H9 (cell line): ENCODE measurements at regions not wholly inside any gene's neighbourhood (a gene's known extent, or its start where the extent isn't known, plus 50 kb on each side); places are given as distances from the start of the nearest gene placed in this dataset.
A peak's percentile ranks its signal among the peaks of the same experiment; 100 is the strongest.

Experiments
- DNase-seq: peaks from one replicate; pipeline ENCODE4 v3.0.0-alpha.2; 2017
- H2AFZ ChIP-seq: one replicate; pipeline ENCODE4 v1.6.1; 2013; ENCODE audit warnings: mild to moderate bottlenecking, low read length, control low read depth, moderate library complexity
- H2AK5ac ChIP-seq: 2 replicates; pipeline ENCODE4 v1.6.1; 2013; ENCODE audit warnings: low read length, control low read depth, mixed read lengths; ENCODE audit not compliant: insufficient read length
- H2BK120ac ChIP-seq: one replicate; pipeline ENCODE4 v1.6.1; 2013; ENCODE audit warnings: low read depth, mild to moderate bottlenecking, low read length, control low read depth, inconsistent platforms; ENCODE audit not compliant: poor library complexity, severe bottlenecking
- H2BK12ac ChIP-seq: 2 replicates; pipeline ENCODE4 v1.6.1; 2013; ENCODE audit warnings: low read length, control low read depth, mixed read lengths, low read depth; ENCODE audit not compliant: insufficient read length
- H2BK15ac ChIP-seq: 2 replicates; pipeline ENCODE4 v1.6.1; 2013; ENCODE audit warnings: low read depth, low read length, control low read depth
- H2BK20ac ChIP-seq: one replicate; pipeline ENCODE4 v1.6.1; 2013; ENCODE audit warnings: low read depth, mild to moderate bottlenecking, low read length, control low read depth, inconsistent platforms; ENCODE audit not compliant: poor library complexity, severe bottlenecking
- H2BK5ac ChIP-seq: 2 replicates; pipeline ENCODE4 v1.6.1; 2013; ENCODE audit warnings: low read length, control low read depth, mixed read lengths; ENCODE audit not compliant: insufficient read length
- H3K14ac ChIP-seq: 2 replicates; pipeline ENCODE4 v1.6.1; 2013; ENCODE audit warnings: low read length, control low read depth; ENCODE audit not compliant: insufficient read depth
- H3K18ac ChIP-seq: 2 replicates; pipeline ENCODE4 v1.6.1; 2013; ENCODE audit warnings: low read depth, mild to moderate bottlenecking, mixed read lengths, low read length, control low read depth; ENCODE audit not compliant: insufficient read length
- H3K23ac ChIP-seq: 2 replicates; pipeline ENCODE4 v1.6.1; 2013; ENCODE audit warnings: low read length, control low read depth, mixed read lengths, low read depth; ENCODE audit not compliant: insufficient read length
- H3K23me2 ChIP-seq: 2 replicates; pipeline ENCODE4 v1.6.1; 2013; ENCODE audit warnings: low read depth, mild to moderate bottlenecking, mixed read lengths, low read length, control low read depth; ENCODE audit not compliant: insufficient read length, poor library complexity, severe bottlenecking
- H3K27ac ChIP-seq: 2 replicates; pipeline ENCODE4 v1.5.1; 2013; ENCODE audit warnings: low read length, control low read depth, mixed read lengths, low read depth; ENCODE audit not compliant: insufficient read length
- H3K27me3 ChIP-seq: 2 replicates; pipeline ENCODE4 v1.6.1; 2013; ENCODE audit warnings: low read length, control low read depth, inconsistent platforms; ENCODE audit not compliant: insufficient read depth
- H3K4ac ChIP-seq: 2 replicates; pipeline ENCODE4 v1.6.1; 2013; ENCODE audit warnings: low read depth, mild to moderate bottlenecking, control low read depth, inconsistent platforms, low read length, moderate library complexity
- H3K4me1 ChIP-seq: 2 replicates; pipeline ENCODE4 v1.6.1; 2013; ENCODE audit warnings: low read length, control low read depth, inconsistent platforms; ENCODE audit not compliant: insufficient read depth
- H3K4me2 ChIP-seq: 2 replicates; pipeline ENCODE4 v1.6.1; 2013; ENCODE audit warnings: low read length, control low read depth, mixed read lengths; ENCODE audit not compliant: insufficient read length, insufficient read depth
- H3K56ac ChIP-seq: 2 replicates; pipeline ENCODE4 v1.6.1; 2013; ENCODE audit warnings: low read depth, mild to moderate bottlenecking, mixed read lengths, low read length, control low read depth; ENCODE audit not compliant: insufficient read length
- H3K79me1 ChIP-seq: 2 replicates; pipeline ENCODE4 v1.6.1; 2013; ENCODE audit warnings: low read depth, mild to moderate bottlenecking, moderate library complexity, low read length, control low read depth, inconsistent platforms; ENCODE audit not compliant: insufficient read depth, poor library complexity, severe bottlenecking
- H3K79me2 ChIP-seq: 2 replicates; pipeline ENCODE4 v1.6.1; 2013; ENCODE audit warnings: low read length, control low read depth, inconsistent platforms; ENCODE audit not compliant: insufficient read depth
- H3K9ac ChIP-seq: 2 replicates; pipeline ENCODE4 v1.6.1; 2013; ENCODE audit warnings: low read length, control low read depth, mixed read lengths; ENCODE audit not compliant: insufficient read length; ENCODE audit errors: extremely low read depth
- H3K9me3 ChIP-seq: one replicate; pipeline ENCODE4 v1.6.1; 2013; ENCODE audit warnings: low read depth, low read length, inconsistent platforms; ENCODE audit not compliant: control insufficient read depth
- H3T11ph ChIP-seq: one replicate; pipeline ENCODE4 v1.6.1; 2013; ENCODE audit warnings: mild to moderate bottlenecking, low read length, control low read depth, inconsistent platforms
- H4K20me1 ChIP-seq: one replicate; pipeline ENCODE4 v1.6.1; 2013; ENCODE audit not compliant: control insufficient read depth, insufficient read length, insufficient read depth
- H4K5ac ChIP-seq: 2 replicates; pipeline ENCODE4 v1.6.1; 2013; ENCODE audit warnings: low read depth, mild to moderate bottlenecking, mixed read lengths, low read length, control low read depth; ENCODE audit not compliant: insufficient read length
- H4K8ac ChIP-seq: replicated peaks from 2 replicates; pipeline ENCODE4 v1.6.1; 2013; ENCODE audit warnings: low read length, control low read depth, mixed read lengths, low read depth; ENCODE audit not compliant: insufficient read length
- H4K91ac ChIP-seq: 2 replicates; pipeline ENCODE4 v1.6.1; 2013; ENCODE audit warnings: low read depth, mild to moderate bottlenecking, moderate library complexity, mixed read lengths, low read length, control low read depth; ENCODE audit not compliant: insufficient read length
- H3K27ac Mint-ChIP-seq, 3 experiments: 2 replicates in 2 of 3; 3 replicates in 1 of 3; pipeline ENCODE4 v1.8.0; 2020 to 2021; ENCODE audit warnings: mixed read lengths in 3 of 3, mild to moderate bottlenecking in 1 of 3, moderate library complexity in 1 of 3
- H3K27me3 Mint-ChIP-seq: 2 replicates; pipeline ENCODE4 v1.8.0; 2021; ENCODE audit warnings: low read depth, mild to moderate bottlenecking, moderate library complexity, mixed read lengths
- H3K36me3 Mint-ChIP-seq, 3 experiments: 2 replicates in 2 of 3; 3 replicates in 1 of 3; pipeline ENCODE4 v1.8.0; 2020 to 2021; ENCODE audit warnings: low read depth in 3 of 3, mixed read lengths in 3 of 3; ENCODE audit not compliant: insufficient read depth in 1 of 3
- H3K4me1 Mint-ChIP-seq, 2 experiments: 2 replicates each; pipeline ENCODE4 v1.8.0; 2020; ENCODE audit warnings: mixed read lengths in 2 of 2
- H3K4me3 Mint-ChIP-seq, 2 experiments: 2 replicates in 1 of 2; 3 replicates in 1 of 2; pipeline ENCODE4 v1.8.0; 2020 to 2021; ENCODE audit warnings: mild to moderate bottlenecking in 2 of 2, mixed read lengths in 2 of 2, moderate library complexity in 1 of 2
- H3K9me3 Mint-ChIP-seq, 2 experiments: 2 replicates in 1 of 2; 3 replicates in 1 of 2; pipeline ENCODE4 v1.8.0; 2020; ENCODE audit warnings: mild to moderate bottlenecking in 2 of 2, mixed read lengths in 2 of 2, moderate library complexity in 1 of 2
- WGBS: extraction: QIAGEN DNeasy Blood & Tissue Kit; methylation state at CpG from one replicate; pipeline ENCODE4 v1.1.7; 2013; ENCODE audit warnings: missing lambda C conversion rate, low lambda C conversion rate, mixed read lengths; ENCODE audit not compliant: insufficient read length; ENCODE audit errors: extremely low coverage; 5-methylcytosine and 5-hydroxymethylcytosine counted together
- TF ChIP-seq, protein P1 (sequence below): fragments of 200-600 bp; sonication (generic); conservative IDR thresholded peaks from 3 replicates; pipeline ENCODE4 v1.8.0; 2021; ENCODE audit warnings: antibody characterized with exemption, mild to moderate bottlenecking

DNA sequence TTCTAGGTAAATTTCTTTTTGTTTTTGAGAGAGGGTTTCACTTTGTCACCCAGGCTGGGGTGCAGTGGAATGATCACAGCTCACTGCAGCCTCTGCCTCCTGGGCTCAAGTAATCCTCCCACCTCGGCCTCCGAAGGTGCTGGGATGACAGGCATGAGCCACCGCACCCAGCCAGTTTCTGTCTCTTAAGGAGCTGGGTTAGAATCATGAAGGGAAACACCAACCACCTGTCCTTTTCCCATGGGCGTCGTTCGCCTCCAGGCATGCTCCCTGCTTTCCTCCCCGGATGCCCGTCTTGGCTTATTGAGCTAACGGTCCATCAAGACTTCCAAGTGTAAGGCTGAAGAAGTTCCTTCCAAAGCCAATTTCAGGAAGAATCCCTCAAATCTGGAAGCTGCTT, 85.9 kb downstream of the SOX1 start:
- Histone ChIP-seq H3K23me2 (no peaks in the 10 kb centered on the region), H3T11ph (no peak overlapping the region)
- H3K4me1 Mint-ChIP-seq = peaks cover 3 to 10% of the 10 kb centered on the region in 2 experiments; a peak in 3 of 4 replicates

More for the DNA sequence above, 85.9 kb downstream of the SOX1 start:
- Histone ChIP-seq H2BK15ac (no peak overlapping the region), H3K27me3 (no peaks in the 10 kb centered on the region), H2BK5ac (no peak overlapping the region), H2BK120ac (no peak overlapping the region), H2AFZ (no peak overlapping the region), H3K27ac (no peak overlapping the region), H2AK5ac (no peak overlapping the region), H2BK20ac (no peak overlapping the region), H3K79me2 (no peaks in the 10 kb centered on the region), H3K23ac (no peak overlapping the region), H4K20me1 (no peaks in the 10 kb centered on the region), H4K8ac (no peak overlapping the region), H4K91ac (no peak overlapping the region), H3K14ac (no peak overlapping the region), H3K56ac (no peak overlapping the region), H3K4ac (no peak overlapping the region), H2BK12ac (no peak overlapping the region), H3K9ac (no peak overlapping the region), H3K4me2 (no peak overlapping the region), H3K4me1 (no peaks in the 10 kb centered on the region), H3K9me3 (no peaks in the 10 kb centered on the region), H3K18ac (no peak overlapping the region), H4K5ac (no peak overlapping the region), H3K79me1 (no peaks in the 10 kb centered on the region)
- peaks cover 9 to 26% (median 15%) of the 10 kb centered on the region in 3 experiments for H3K36me3 Mint-ChIP-seq
- TF ChIP-seq, protein P1, sequence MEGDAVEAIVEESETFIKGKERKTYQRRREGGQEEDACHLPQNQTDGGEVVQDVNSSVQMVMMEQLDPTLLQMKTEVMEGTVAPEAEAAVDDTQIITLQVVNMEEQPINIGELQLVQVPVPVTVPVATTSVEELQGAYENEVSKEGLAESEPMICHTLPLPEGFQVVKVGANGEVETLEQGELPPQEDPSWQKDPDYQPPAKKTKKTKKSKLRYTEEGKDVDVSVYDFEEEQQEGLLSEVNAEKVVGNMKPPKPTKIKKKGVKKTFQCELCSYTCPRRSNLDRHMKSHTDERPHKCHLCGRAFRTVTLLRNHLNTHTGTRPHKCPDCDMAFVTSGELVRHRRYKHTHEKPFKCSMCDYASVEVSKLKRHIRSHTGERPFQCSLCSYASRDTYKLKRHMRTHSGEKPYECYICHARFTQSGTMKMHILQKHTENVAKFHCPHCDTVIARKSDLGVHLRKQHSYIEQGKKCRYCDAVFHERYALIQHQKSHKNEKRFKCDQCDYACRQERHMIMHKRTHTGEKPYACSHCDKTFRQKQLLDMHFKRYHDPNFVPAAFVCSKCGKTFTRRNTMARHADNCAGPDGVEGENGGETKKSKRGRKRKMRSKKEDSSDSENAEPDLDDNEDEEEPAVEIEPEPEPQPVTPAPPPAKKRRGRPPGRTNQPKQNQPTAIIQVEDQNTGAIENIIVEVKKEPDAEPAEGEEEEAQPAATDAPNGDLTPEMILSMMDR = no peak
- H3K27ac Mint-ChIP-seq = no peak overlapping the region; a peak in 1 of 7 replicates
- WGBS = no CpG with 5 or more reads among the region's 9 CpGs
- peaks cover 24% of the 10 kb centered on the region for H3K27me3 Mint-ChIP-seq
- H3K9me3 Mint-ChIP-seq = peaks cover 24 to 25% of the 10 kb centered on the region in 2 experiments
- no peak overlapping the region for H3K4me3 Mint-ChIP-seq
- peak; percentile 20 for DNase-seq
